IMR-90 (cell line): ENCODE measurements at regions not wholly inside any gene's neighbourhood (a gene's known extent, or its start where the extent isn't known, plus 50 kb on each side); places are given as distances from the start of the nearest gene placed in this dataset.

Experiments
- ATAC-seq: fragments of 200-7000 bp; cut with Tn5 transposase; 2 replicates; pipeline ENCODE4 v1.9.1; 2020; ENCODE audit warnings: low read depth, mild to moderate bottlenecking, moderate library complexity
- BruUV-seq: library from RNA; stranded (reverse); fragments of 400-500 nt; replicated peaks from 2 replicates; lab custom pipeline; 2021; lab: Mats Ljungman, UMichigan
- CTCF ChIA-PET: fragments of 300-600 bp; formaldehyde crosslinking; extraction: SDS; loops from one replicate; lab custom pipeline; 2021; ENCODE audit warnings: antibody characterized with exemption; lab: Yijun Ruan, JAX
- POLR2A ChIA-PET: fragments of 300-600 bp; sonication (Branson Sonifier 250); formaldehyde crosslinking; loops from one replicate; lab custom pipeline; 2022; ENCODE audit warnings: antibody characterized with exemption; ENCODE audit not compliant: unreplicated experiment; lab: Charles Lee
- DNase-seq: peaks from one replicate; pipeline ENCODE4 v3.0.0; 2013
- H2AFZ ChIP-seq: replicated peaks from 2 replicates; pipeline ENCODE3; 2013; ENCODE audit warnings: low read length, mild to moderate bottlenecking; ENCODE audit not compliant: poor library complexity
- H2AK5ac ChIP-seq: 2 replicates; pipeline ENCODE4 v1.6.1; 2013; ENCODE audit warnings: low read depth, low read length, inconsistent platforms
- H2AK9ac ChIP-seq: replicated peaks from 2 replicates; pipeline ENCODE3; 2013; ENCODE audit warnings: mild to moderate bottlenecking, low read depth, low read length, moderate library complexity; ENCODE audit not compliant: poor library complexity
- H2BK120ac ChIP-seq: 2 replicates; pipeline ENCODE4 v1.6.1; 2013; ENCODE audit warnings: low read depth, low read length, inconsistent platforms
- H2BK15ac ChIP-seq: 3 replicates; pipeline ENCODE4 v1.6.1; 2013; ENCODE audit warnings: low read depth, low read length, inconsistent platforms
- H2BK20ac ChIP-seq: 2 replicates; pipeline ENCODE4 v1.6.1; 2013; ENCODE audit warnings: low read depth, mild to moderate bottlenecking, inconsistent platforms, low read length, moderate library complexity
- H2BK5ac ChIP-seq: 2 replicates; pipeline ENCODE4 v1.6.1; 2013; ENCODE audit warnings: mild to moderate bottlenecking, low read depth, low read length, inconsistent platforms; ENCODE audit not compliant: poor library complexity, severe bottlenecking
- H3K14ac ChIP-seq: replicated peaks from 2 replicates; pipeline ENCODE4 v1.6.1; 2013; ENCODE audit warnings: low read depth, low read length, inconsistent platforms
- H3K18ac ChIP-seq: 2 replicates; pipeline ENCODE4 v1.6.1; 2013; ENCODE audit warnings: low read depth, low read length, control low read depth
- H3K23ac ChIP-seq: 2 replicates; pipeline ENCODE4 v1.6.1; 2013; ENCODE audit warnings: low read depth, low read length, inconsistent platforms
- H3K27ac ChIP-seq: 2 replicates; pipeline ENCODE4 v1.5.1; 2013; ENCODE audit warnings: mild to moderate bottlenecking, control low read depth, low read length; ENCODE audit not compliant: insufficient read depth
- H3K27me3 ChIP-seq: 2 replicates; pipeline ENCODE4 v1.6.1; 2013; ENCODE audit warnings: low read length; ENCODE audit not compliant: control insufficient read depth, insufficient read depth
- H3K36me3 ChIP-seq: 2 replicates; pipeline ENCODE4 v1.6.1; 2013; ENCODE audit warnings: low read length, mixed read lengths; ENCODE audit not compliant: control insufficient read depth, insufficient read depth
- H3K4ac ChIP-seq: 2 replicates; pipeline ENCODE4 v1.6.1; 2013; ENCODE audit warnings: low read depth, low read length, inconsistent platforms
- H3K4me1 ChIP-seq: 2 replicates; pipeline ENCODE4 v1.6.1; 2013; ENCODE audit warnings: low read length, mixed read lengths; ENCODE audit not compliant: control insufficient read depth, insufficient read depth
- H3K4me2 ChIP-seq: 2 replicates; pipeline ENCODE4 v1.6.1; 2013; ENCODE audit warnings: low read depth, mild to moderate bottlenecking, control low read depth, low read length, moderate library complexity
- H3K4me3 ChIP-seq: 2 replicates; pipeline ENCODE4 v1.5.1; 2013; ENCODE audit warnings: low read depth, mild to moderate bottlenecking, control low read depth, low read length, moderate library complexity; ENCODE audit not compliant: insufficient read depth
- H3K56ac ChIP-seq: 2 replicates; pipeline ENCODE4 v1.6.1; 2013; ENCODE audit warnings: low read length, inconsistent platforms; ENCODE audit not compliant: insufficient read depth; ENCODE audit errors: extremely low read depth
- H3K79me1 ChIP-seq, 2 experiments: 2 replicates each; pipeline ENCODE4 v1.6.1; 2013; ENCODE audit warnings: low read length in 2 of 2, inconsistent platforms in 1 of 2, low read depth in 1 of 2
- H3K9ac ChIP-seq: 2 replicates; pipeline ENCODE4 v1.6.1; 2013; ENCODE audit warnings: low read depth, low read length, control low read depth
- H3K9me1 ChIP-seq: 2 replicates; pipeline ENCODE4 v1.6.1; 2013; ENCODE audit warnings: low read length, inconsistent platforms; ENCODE audit not compliant: insufficient read depth
- H3K9me3 ChIP-seq: 2 replicates; pipeline ENCODE4 v1.6.1; 2013; ENCODE audit warnings: low read length; ENCODE audit not compliant: control insufficient read depth, insufficient read depth
- H4K20me1 ChIP-seq: 2 replicates; pipeline ENCODE4 v1.6.1; 2013; ENCODE audit warnings: low read length, inconsistent platforms; ENCODE audit not compliant: insufficient read depth
- H4K5ac ChIP-seq: 2 replicates; pipeline ENCODE4 v1.6.1; 2013; ENCODE audit warnings: mild to moderate bottlenecking, low read depth, low read length, control low read depth
- H4K8ac ChIP-seq, 2 experiments: 2 replicates each; pipeline ENCODE4 v1.6.1; 2013; ENCODE audit warnings: low read depth in 2 of 2, low read length in 2 of 2, control low read depth in 1 of 2, inconsistent platforms in 1 of 2
- H4K91ac ChIP-seq: 2 replicates; pipeline ENCODE4 v1.6.1; 2013; ENCODE audit warnings: low read depth, low read length, inconsistent platforms; ENCODE audit not compliant: insufficient read depth
- CEBPB ChIP-seq: IDR thresholded peaks from 2 replicates; pipeline ENCODE4 v1.6.1; 2012; ENCODE audit warnings: low read depth, low read length, improper control_type of control experiment
- CHD1 ChIP-seq: IDR thresholded peaks from 2 replicates; pipeline ENCODE4 v1.6.1; 2012; ENCODE audit warnings: low read depth, low read length, improper control_type of control experiment
- FOS ChIP-seq: fragments of 150-350 bp; IDR thresholded peaks from 2 replicates; pipeline ENCODE4 v1.6.1; 2016; ENCODE audit warnings: low read depth, low read length
- MXI1 ChIP-seq: IDR thresholded peaks from 2 replicates; pipeline ENCODE4 v1.6.1; 2012; ENCODE audit warnings: low read depth, mild to moderate bottlenecking, low read length, moderate library complexity, borderline replicate concordance
- RAD21 ChIP-seq: IDR thresholded peaks from 2 replicates; pipeline ENCODE4 v1.6.1; 2012; ENCODE audit warnings: low read length, improper control_type of control experiment
- RCOR1 ChIP-seq: IDR thresholded peaks from 2 replicates; pipeline ENCODE4 v1.6.1; 2012; ENCODE audit warnings: mild to moderate bottlenecking, low read length, improper control_type of control experiment; ENCODE audit not compliant: insufficient replicate concordance
- SMC3 ChIP-seq: fragments of 150-350 bp; IDR thresholded peaks from 2 replicates; pipeline ENCODE4 v1.6.1; 2016; ENCODE audit warnings: low read depth, mild to moderate bottlenecking, antibody characterized with exemption, low read length, moderate library complexity
- USF2 ChIP-seq: fragments of 150-350 bp; IDR thresholded peaks from 2 replicates; pipeline ENCODE4 v1.6.1; 2017; ENCODE audit warnings: mild to moderate bottlenecking, antibody characterized with exemption, low read length, low read depth
- WGBS, 2 experiments: methylation state at CpG; one replicate each; pipeline versions ENCODE4 v1.1.5 to v1.1.7; 2013; ENCODE audit warnings: missing lambda C conversion rate in 2 of 2; ENCODE audit not compliant: insufficient read length in 1 of 2; ENCODE audit errors: extremely low coverage in 2 of 2; 5-methylcytosine and 5-hydroxymethylcytosine counted together
- dilution Hi-C: fragments of 300-500 bp; cut with HindIII; formaldehyde crosslinking; loops from one replicate; pipeline ENCODE4 v1.14.3; 2018; ENCODE audit warnings: low sequenced_read_pairs; ENCODE audit not compliant: unreplicated experiment
- in situ Hi-C: fragments of 300-500 bp; cut with MboI; formaldehyde crosslinking; loops from 3 replicates; pipeline ENCODE4 v1.14.3; 2019; ENCODE audit warnings: low sequenced_read_pairs, inconsistent platforms, mixed read lengths
- intact Hi-C: fragments of 100-400 bp; cut with micrococcal nuclease; formaldehyde crosslinking; loops from 2 replicates; pipeline ENCODE4 v1.10.0; 2022

- in situ Hi-C loops, result no loop called here
- Histone ChIP-seq H3K4me3 (no peak overlapping the region), H2AFZ (no peak overlapping the region), H4K20me1 (no peaks in the 10 kb centered on the region), H3K14ac (no peak overlapping the region), H3K79me1 (peaks cover 0 to 5% of the 10 kb centered on the region in 2 experiments; a peak in 2 of 4 replicates), H2AK5ac (peak overlapping the region; percentile 80; the same call in 1 of the 2 replicates), H2BK20ac (peak overlapping the region; percentile 20; the same call in 1 of the 2 replicates), H3K9ac (no peak overlapping the region), H3K27ac (no peak overlapping the region), H3K9me1 (peaks cover 13% of the 10 kb centered on the region; the same call in 1 of the 2 replicates), H2BK120ac (peak overlapping the region; percentile 32; the same call in 1 of the 2 replicates), H3K56ac (no peak overlapping the region), H3K4me2 (no peak overlapping the region), H3K9me3 (no peaks in the 10 kb centered on the region), H3K4ac (peak overlapping the region; percentile 27; the same call in 1 of the 2 replicates), H3K23ac (no peak overlapping the region; the same call in 1 of the 2 replicates), H2BK15ac (peak overlapping the region; percentile 55; the same call in 2 of the 3 replicates), H3K4me1 (peaks cover 19% of the 10 kb centered on the region), H2BK5ac (no peak overlapping the region), H3K27me3 (no peaks in the 10 kb centered on the region), H4K91ac (peak overlapping the region; percentile 19), H4K5ac (no peak overlapping the region), H2AK9ac (no peak overlapping the region), H3K36me3 (no peaks in the 10 kb centered on the region), H3K18ac (no peak overlapping the region), H4K8ac (no peak overlapping the region)
- CTCF ChIA-PET, result no interaction called here
- DNase-seq, result no peak
- POLR2A ChIA-PET, result no interaction called here
- 92% methylated on average over 4 of the region's 11 CpGs; no CpG with 5 or more reads in 1 of the 2 experiments for WGBS, 2 experiments
- no peak for TF ChIP-seq CHD1
- no peak for TF ChIP-seq RAD21
- TF ChIP-seq CEBPB, result no peak
- TF ChIP-seq USF2, result no peak
- TF ChIP-seq FOS, result no peak
- no peak for TF ChIP-seq MXI1
- TF ChIP-seq SMC3, result no peak
- no peak for TF ChIP-seq RCOR1
- dilution Hi-C loops, result no loop called here
- intact Hi-C loops, result no loop called here
- ATAC-seq, result no peak
- BruUV-seq, result no TSS peak
Observed at GRCh38 chr2:46816846-46817726, 98.5 kb downstream of the MCFD2 start.
